Type B pancreatic cell (in vitro differentiated cells): ENCODE measurements at regions not wholly inside any gene's neighbourhood (a gene's known extent, or its start where the extent isn't known, plus 50 kb on each side); places are given as distances from the start of the nearest gene placed in this dataset.
A peak's percentile ranks its signal among the peaks of the same experiment; 100 is the strongest.

ENCODE experiments used
- DNase-seq: peaks from one replicate; pipeline ENCODE4 v3.0.0; 2021; ENCODE audit warnings: mixed read lengths; ENCODE audit not compliant: unreplicated experiment; ENCODE audit errors: extremely low spot score
- H3K27ac Mint-ChIP-seq: 2 replicates; pipeline ENCODE4 v1.8.0; 2021; ENCODE audit warnings: mild to moderate bottlenecking, mixed read lengths
- H3K27me3 Mint-ChIP-seq: 2 replicates; pipeline ENCODE4 v1.8.0; 2021; ENCODE audit warnings: mixed read lengths
- H3K36me3 Mint-ChIP-seq: 2 replicates; pipeline ENCODE4 v1.8.0; 2021; ENCODE audit warnings: mixed read lengths
- H3K4me1 Mint-ChIP-seq: one replicate; pipeline ENCODE4 v1.8.0; 2021; ENCODE audit warnings: mixed read lengths; ENCODE audit not compliant: unreplicated experiment
- H3K4me3 Mint-ChIP-seq: 2 replicates; pipeline ENCODE4 v1.8.0; 2021; ENCODE audit warnings: mild to moderate bottlenecking, mixed read lengths
- H3K9me3 Mint-ChIP-seq: 2 replicates; pipeline ENCODE4 v1.8.0; 2021; ENCODE audit warnings: mixed read lengths
- TF ChIP-seq, protein P1 (sequence below): fragments of 200-600 bp; sonication (generic); conservative IDR thresholded peaks from 2 replicates; pipeline ENCODE4 v1.5.0; 2021; ENCODE audit warnings: antibody characterized with exemption, mild to moderate bottlenecking

DNA sequence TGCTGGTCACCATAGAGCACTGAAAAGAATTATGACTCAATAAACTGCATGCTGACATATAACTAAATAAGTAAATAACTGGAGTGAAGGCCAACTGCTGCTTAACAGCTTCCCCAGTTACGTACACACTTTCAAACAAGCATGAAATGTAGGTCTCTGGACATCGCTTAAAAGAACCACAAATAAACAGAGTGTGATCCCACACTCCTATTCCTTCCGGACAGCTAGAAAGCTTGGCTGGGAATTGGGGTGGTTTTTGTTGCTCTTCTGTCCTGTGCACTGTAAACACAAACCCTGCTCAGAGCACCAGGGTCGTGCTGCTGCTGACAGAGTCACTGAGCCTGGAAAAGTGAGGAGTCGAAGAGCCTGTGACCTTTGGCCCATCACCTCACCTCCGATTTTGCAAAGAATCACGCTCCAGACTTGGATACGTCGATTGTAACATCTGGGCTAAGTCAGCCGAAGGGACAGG lies 162.7 kb upstream of the NT5C1B start:
- H3K4me1 Mint-ChIP-seq: peaks cover 14% of the 10 kb centered on the region
- DNase-seq: no peak
- peaks cover 4% of the 10 kb centered on the region for H3K9me3 Mint-ChIP-seq
- no peak overlapping the region for H3K27ac Mint-ChIP-seq
- H3K4me3 Mint-ChIP-seq: no peak overlapping the region
- peaks cover 18% of the 10 kb centered on the region for H3K27me3 Mint-ChIP-seq
- TF ChIP-seq, protein P1, sequence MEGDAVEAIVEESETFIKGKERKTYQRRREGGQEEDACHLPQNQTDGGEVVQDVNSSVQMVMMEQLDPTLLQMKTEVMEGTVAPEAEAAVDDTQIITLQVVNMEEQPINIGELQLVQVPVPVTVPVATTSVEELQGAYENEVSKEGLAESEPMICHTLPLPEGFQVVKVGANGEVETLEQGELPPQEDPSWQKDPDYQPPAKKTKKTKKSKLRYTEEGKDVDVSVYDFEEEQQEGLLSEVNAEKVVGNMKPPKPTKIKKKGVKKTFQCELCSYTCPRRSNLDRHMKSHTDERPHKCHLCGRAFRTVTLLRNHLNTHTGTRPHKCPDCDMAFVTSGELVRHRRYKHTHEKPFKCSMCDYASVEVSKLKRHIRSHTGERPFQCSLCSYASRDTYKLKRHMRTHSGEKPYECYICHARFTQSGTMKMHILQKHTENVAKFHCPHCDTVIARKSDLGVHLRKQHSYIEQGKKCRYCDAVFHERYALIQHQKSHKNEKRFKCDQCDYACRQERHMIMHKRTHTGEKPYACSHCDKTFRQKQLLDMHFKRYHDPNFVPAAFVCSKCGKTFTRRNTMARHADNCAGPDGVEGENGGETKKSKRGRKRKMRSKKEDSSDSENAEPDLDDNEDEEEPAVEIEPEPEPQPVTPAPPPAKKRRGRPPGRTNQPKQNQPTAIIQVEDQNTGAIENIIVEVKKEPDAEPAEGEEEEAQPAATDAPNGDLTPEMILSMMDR: no peak
- H3K36me3 Mint-ChIP-seq: no peaks in the 10 kb centered on the region

DNA sequence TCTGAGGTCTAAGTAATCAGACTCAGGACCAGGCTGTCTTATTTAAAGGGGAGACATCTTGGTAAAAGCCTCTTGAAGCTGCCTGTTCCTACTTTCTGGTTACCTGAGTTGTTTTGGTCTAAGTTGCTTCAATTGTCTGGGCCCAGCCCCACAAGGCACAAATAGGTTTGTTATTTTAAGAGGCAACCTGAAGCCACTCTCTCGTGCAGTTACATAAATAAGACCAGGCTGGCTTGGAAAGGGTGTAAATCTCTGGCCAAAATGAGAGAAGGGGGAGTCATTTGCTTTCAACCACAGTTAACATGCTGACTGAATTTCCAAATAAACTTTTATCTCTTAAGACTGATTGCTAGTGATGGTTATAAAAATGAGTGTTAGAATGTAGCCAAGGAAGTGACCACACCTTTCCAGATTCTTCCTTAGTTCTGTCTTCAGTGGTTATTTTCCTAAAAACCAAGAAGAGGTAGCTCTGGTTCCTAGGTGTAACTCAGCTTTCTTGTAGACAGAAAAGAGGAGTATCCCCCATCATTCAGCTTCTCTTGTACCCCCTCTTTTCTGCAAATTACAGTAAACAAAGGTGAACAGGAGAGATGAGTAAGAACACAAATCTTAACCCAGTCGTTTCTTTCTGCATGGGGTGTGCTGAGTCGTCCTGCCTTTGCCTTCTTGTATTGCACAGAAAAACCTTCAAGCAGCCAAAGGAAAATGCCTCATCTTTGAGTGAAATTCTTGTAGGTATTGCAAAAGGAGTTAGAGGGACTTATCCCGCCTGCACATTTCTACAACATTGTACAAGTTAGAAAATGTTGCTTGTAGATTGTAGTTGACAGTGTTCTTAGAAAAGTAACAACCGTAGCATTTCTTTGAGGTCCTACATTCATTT lies 161.5 kb upstream of the NT5C1B start:
- Mint-ChIP-seq H3K36me3 (no peaks in the 10 kb centered on the region), H3K9me3 (peaks cover 4% of the 10 kb centered on the region), H3K4me1 (peaks cover 14% of the 10 kb centered on the region), H3K27ac (no peak overlapping the region), H3K27me3 (peaks cover 18% of the 10 kb centered on the region), H3K4me3 (no peak overlapping the region)
- TF ChIP-seq, protein P1: peak; percentile 10
- no peak for DNase-seq

DNA sequence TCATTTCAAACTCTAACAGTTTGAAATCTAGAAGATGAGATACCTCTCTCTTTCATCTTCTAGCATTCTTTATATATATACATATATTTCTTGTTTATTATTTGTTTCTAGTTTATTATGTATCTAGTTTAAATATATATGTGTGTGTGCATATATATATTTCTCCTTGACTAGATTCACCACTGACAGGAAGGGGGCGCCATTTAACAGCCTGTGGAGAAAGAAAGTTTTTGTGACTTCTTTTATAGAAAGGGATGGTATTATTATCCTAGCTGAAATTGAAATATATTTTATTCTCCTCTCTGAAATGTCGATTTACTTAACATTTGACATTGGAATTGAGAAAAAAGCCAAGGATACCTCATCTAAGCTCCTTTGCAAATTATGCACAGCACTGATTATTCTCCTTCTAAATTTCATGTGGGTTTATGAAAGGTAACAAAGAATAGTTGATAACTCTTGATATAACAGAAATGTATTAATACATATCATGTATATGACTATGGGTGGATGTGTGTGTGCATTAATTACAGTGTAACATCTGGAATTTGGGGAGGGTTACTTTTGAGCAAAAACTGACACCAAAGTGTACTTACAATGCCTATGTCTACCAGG lies 160.7 kb upstream of the NT5C1B start:
- TF ChIP-seq, protein P1: peak; percentile 93
- Mint-ChIP-seq H3K9me3 (peaks cover 4% of the 10 kb centered on the region), H3K27ac (no peak overlapping the region), H3K4me1 (peaks cover 14% of the 10 kb centered on the region), H3K4me3 (no peak overlapping the region), H3K27me3 (peaks cover 18% of the 10 kb centered on the region), H3K36me3 (no peaks in the 10 kb centered on the region)
- no peak for DNase-seq

DNA sequence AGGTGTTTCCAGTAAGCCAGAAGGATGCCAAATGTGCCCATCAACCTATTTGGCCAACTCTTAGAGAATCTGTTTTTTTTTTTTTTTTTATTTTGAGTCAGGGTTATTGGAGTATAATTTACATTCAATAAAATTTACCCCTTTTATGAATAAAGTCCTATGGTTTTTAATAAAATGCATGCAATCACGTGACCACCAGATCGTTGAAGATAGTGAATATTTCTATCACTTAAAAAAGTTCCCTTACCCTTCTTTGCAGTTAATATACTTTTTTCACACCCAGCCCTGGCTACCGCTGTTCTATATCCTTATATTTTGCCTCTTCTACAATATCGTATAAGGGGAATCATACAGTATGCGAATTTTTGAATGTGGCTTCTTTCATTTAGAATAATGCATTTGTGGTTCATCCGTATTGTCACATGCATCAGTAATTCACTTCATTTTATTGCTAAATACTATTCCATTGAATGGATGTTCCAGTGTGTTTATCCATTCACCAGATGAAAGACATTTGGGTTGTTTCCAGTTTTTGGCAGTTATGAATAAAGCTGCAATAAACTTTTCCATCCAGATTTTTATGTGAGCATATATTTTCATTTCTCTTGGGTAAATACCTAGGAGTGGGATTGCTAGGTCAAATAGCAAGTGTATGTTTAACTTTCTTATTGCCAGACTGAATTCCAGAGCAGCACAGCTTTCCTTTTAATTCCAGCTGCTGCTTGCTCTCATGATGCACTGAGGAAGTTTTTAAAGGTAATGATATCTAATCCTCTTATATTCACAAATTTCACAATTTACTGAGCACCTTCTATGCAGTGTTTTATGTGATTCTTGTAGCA lies 156.3 kb upstream of the NT5C1B start:
- H3K36me3 Mint-ChIP-seq: peaks cover 5% of the 10 kb centered on the region
- H3K4me3 Mint-ChIP-seq: no peak overlapping the region
- TF ChIP-seq, protein P1: no peak
- H3K9me3 Mint-ChIP-seq: no peaks in the 10 kb centered on the region
- DNase-seq: no peak
- H3K27me3 Mint-ChIP-seq: peaks cover 15% of the 10 kb centered on the region
- H3K27ac Mint-ChIP-seq: no peak overlapping the region
- peaks cover 21% of the 10 kb centered on the region for H3K4me1 Mint-ChIP-seq

DNA sequence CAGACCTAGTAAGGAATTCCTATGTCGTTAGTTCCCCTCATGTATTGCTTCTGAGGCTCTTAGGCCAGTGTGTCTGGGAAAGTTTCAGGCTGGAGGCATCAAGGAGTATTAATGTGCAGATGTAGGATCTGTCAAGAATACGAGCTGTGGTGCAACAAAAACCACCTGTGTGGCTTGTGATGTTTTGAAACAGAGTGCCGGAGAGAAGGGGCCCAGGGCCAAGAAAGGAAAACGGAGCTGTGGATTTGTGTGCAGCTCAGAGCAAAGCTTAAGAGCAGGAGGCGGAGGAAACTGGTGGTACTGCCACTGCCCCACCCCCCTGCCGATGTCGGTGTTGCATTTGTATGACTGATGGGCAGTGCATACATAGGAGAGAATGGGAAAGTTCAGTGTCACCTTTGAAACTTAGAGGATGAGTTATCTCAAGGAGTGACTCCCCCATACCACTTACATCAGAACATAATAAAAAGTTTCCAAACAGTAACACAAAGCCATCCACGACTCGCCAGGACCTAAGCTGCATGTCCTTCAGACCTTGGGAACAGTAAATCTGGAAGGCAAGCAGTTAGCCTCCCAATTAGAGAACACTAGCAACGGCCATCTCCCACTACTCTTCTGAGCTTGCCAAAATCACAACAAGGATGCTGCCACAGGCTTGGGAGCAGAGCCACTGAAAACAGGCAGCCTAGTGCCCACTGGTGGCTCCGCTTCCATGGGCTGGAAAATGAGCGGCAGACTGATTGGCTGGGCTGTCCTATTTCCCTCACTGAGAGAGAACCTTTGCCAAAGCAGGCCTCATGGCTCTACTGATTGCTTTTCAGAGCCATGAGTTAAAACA lies 152.7 kb upstream of the NT5C1B start:
- no peaks in the 10 kb centered on the region for H3K9me3 Mint-ChIP-seq
- H3K4me1 Mint-ChIP-seq: peaks cover 19% of the 10 kb centered on the region
- H3K27ac Mint-ChIP-seq: no peak overlapping the region
- H3K27me3 Mint-ChIP-seq: peaks cover 12% of the 10 kb centered on the region
- no peak overlapping the region for H3K4me3 Mint-ChIP-seq
- no peak for DNase-seq
- TF ChIP-seq, protein P1: no peak
- peaks cover 5% of the 10 kb centered on the region for H3K36me3 Mint-ChIP-seq
